Femur (tissue), 1 donor: ENCODE measurements at regions not wholly inside any gene's neighbourhood (a gene's known extent, or its start where the extent isn't known, plus 50 kb on each side); places are given as distances from the start of the nearest gene placed in this dataset.

Experiments used
- DNase-seq: peaks from one replicate; pipeline ENCODE4 v3.0.0-alpha.2; 2017

DNA sequence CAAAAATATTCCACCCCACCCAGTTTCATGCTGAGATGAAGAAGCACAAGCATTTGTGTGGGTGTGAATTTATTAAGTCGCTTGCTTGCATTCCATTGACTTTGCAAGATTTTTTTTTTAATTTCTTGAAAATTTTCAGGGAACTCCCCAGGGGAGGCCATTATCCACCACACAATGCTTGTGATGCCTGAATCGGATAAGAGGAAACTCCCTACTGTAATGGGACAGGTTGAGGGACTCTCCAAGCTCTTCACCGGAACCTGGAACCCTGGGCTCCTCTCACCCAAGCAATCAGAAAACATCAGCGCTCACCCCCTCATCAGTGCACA is 153.6 kb upstream of the ZMIZ1 start:
- no peak for DNase-seq

GRCh38 chr10:78916227-78916626 is 152.5 kb upstream of the ZMIZ1 start:
- no peak for DNase-seq

DNA sequence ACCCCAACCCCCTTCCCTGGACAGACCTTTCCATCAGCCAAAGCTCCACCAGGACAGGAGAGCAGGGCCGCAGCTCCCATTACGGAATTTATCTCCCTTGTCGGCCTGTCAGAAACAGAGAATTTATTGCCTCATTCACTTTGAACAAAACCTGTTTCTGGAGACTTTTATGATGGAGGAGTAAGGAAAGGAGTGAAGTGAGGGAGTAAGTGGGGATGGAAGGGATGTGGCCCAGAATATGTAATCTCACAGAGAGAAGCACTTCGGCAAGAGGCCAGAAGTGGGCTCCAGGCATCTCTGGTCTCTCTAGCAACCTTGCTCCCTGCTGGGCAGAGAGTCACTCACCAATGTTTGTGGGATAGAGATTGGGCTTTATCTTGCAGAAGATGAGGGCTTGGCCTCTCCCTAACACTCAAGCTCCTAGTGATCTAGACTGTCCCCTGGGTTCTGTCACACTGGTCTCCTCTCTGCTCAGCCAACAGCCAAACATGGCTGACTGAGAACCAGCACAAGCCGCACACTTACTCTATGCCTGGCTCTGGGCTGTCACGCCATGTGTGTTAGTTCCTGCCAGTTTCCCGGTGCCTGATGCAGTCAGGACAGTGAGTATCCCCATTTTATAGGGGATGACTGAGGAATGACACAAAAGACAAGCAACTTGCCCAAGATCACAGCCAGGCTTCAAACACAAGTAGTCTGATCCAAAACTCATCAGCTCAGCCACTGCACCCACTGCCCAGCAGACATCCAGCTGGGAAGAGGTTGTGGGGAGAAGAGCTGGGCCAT is 149.4 kb upstream of the ZMIZ1 start:
- DNase-seq: no peak

DNA sequence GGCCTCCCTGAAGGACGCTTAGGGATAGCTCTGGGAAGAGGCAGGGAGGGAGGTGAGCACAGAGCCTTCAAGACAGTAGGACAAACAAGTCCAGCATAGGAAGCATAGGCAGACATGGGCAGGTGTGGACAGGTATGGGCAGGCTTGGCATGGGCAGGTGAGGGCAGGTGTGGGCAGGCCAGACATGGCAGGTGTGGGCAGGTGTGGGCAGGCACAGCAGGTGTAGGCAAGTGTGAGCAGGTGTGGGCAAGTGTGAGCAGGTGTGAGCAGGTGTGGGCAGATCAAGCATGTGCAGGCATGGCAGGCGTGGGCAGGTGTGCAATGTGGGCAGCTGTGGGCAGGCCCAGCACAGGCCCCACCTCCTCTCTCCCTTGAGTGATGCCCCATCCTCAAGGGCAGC is 148.8 kb upstream of the ZMIZ1 start:
- no peak for DNase-seq

DNA sequence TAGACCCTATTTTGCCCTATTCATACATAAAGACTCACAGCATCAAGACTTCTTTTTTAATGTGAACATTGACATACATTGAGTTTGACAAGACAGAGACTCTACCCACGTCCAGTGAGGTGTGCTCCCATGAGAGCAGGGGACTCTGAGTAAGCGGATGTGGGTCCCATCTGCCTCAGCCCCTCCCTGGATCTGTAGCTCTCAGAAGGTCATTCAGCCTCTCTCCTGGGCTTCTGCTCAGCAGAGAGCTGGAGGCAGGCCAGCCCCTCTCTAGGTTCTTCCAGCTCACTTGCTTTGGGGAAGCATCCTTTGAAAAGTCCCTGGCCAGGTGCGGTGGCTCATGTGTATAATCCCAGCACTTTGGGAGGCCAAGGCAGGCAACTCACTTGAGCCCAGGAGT is 146.9 kb upstream of the ZMIZ1 start:
- no peak for DNase-seq

- DNase-seq: no peak
These were observed 145.0 kb upstream of the ZMIZ1 start for GRCh38 chr10:78923647-78924318.

- DNase-seq: no peak
These were observed 144.3 kb upstream of the ZMIZ1 start for GRCh38 chr10:78924319-78925003.

- DNase-seq: no peak
These were observed 143.5 kb upstream of the ZMIZ1 start for GRCh38 chr10:78925275-78925674.

DNA sequence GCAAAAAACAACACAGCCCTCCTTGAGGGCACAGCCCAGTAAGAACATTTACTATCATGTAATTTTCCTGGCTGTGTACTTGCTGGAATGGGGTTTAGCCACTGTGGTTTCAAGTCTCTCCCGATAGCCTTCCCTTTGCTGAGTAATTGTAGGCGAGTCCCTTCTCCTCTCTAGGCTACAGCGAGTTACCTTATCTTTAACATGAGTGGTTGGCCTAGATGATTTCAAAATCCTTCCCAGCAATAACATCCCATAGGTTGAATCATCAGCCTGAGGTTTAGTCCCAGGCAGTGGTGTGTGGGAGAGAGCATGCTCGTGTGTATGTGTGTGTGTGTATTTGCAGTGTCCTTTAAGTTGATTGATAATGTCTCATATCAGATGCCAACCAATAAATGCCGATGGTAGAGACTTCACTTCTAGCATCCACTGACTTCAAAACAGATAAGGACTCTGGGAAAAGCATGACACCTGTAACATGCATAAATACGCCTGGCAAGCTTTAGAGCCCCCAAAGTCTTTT is 142.9 kb upstream of the ZMIZ1 start:
- no peak for DNase-seq

GRCh38 chr10:78927257-78927995 is 141.3 kb upstream of the ZMIZ1 start:
- DNase-seq: no peak

DNA sequence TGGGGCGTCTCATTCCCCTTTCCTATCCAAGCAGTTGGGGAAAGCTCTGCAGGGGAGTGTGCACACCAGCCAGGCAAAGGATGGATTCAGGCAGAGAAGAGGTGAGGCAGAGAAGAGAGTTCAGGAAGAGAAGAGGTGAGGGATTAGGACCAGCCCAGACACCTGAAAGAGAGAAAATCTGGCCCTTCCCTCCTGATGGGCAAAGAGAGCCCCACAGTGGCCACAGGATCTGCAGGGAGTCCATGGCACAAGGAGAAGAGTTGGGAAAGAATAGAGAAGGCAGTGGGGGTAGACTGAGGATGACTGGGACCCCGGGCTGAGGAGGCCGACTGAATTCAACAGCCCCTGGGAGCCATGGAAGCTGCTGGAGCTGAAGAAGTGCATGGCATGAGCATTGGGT is 140.4 kb upstream of the ZMIZ1 start:
- no peak for DNase-seq

GRCh38 chr10:78929541-78929940 is 139.2 kb upstream of the ZMIZ1 start:
- DNase-seq: no peak

GRCh38 chr10:78931321-78932053 is 137.3 kb upstream of the ZMIZ1 start:
- peak; percentile 77 for DNase-seq

DNA sequence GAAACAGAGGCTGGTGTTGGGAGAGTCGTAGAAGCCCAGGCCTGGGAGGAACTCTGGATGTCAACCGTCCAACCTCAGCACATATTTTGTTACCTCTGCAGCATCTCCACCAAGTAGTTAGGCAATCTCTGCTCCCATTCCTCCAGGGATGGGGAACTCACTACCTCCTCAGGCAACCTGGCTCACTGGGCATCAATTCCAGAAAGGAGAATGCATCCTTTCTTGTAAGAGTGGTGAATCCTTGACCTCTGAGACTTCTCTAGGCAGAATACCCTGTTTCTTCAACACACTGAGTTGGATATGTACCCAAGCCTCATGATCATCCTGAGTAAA is 136.7 kb upstream of the ZMIZ1 start:
- DNase-seq: no peak

DNA sequence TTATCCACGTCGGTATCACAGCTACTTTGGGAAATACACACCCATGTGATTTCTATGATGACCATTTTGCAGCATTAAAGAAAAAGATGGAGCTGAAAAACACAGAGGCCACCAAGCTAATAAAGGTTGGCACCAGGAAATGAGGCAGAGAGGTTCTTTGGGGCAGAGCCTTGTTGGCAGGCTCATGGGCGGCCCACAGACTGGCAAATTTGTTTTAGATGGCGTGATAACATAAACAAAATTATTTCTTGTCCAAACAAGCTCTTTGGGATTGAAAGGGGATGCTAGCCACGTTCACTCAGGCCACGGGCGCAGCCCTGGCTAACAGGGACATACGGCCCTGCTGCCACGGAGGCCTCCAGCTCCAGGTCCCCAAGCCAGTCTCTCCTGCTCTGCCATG is 135.9 kb upstream of the ZMIZ1 start:
- DNase-seq: no peak

DNA sequence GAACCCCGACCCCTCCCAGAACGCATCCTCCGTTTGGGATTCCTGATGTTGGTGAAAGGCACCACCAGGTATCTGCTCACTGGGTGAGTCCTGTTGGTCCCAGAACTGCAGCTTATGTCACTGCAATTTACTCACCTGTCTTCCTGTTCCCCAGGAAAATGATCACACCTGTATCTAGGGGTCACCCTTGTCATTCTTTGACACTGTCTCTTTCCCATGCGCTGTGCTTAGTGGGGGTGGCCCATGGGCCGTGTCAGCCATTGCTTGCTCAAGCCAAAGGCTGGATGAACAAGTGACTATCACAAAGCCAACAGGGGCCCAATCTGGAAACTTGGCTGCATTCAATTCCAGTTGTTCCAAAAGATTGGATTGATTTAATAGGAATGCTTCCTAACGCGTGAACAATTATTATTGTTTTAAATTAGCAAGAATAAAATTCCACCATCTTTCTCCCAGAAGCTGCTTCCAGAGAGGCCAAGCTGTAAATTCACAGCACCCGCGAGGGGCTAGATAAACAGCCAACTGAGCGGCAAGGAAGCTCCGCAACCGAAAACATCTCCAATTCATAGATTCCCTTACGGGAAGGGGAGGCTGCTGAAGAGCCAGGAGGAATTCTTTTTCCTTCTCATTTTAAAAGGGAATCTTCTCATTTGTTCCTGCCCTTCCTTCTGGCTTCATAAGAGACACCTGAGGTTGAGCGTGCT is 134.8 kb upstream of the ZMIZ1 start:
- no peak for DNase-seq

- peak; percentile 62 for DNase-seq
These were observed 134.3 kb upstream of the ZMIZ1 start for GRCh38 chr10:78934532-78934898.

DNA sequence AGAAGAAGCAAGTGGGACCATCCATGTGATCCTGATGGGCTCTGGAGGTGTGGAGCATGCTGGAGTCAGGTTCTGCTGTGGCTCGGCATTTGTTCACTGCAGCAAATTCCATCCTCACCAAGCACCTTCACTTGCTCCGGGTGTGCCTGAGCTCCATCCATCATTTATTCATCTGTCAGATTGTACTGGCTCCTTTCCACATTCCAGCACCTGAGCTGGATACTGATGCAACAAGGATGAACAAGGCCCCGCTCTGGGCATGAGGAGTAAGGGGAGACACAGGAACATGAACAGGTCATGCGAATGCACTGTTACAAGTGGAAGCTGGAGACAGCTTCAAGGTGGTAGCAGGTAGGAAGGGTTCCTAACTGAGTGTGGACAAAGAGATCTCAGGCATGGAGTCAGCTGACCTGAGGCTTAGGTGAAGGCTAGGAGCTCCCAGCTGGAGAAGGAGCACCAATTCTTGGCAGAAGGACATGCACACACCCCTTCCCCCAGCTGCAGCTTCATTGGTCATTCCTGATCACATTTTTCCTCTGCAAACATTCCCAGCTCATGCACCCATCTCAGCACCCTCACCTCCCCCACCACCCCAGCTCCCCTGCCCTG is 133.7 kb upstream of the ZMIZ1 start:
- no peak for DNase-seq

- DNase-seq: no peak
These were observed 132.9 kb upstream of the ZMIZ1 start for GRCh38 chr10:78935697-78936407.

DNA sequence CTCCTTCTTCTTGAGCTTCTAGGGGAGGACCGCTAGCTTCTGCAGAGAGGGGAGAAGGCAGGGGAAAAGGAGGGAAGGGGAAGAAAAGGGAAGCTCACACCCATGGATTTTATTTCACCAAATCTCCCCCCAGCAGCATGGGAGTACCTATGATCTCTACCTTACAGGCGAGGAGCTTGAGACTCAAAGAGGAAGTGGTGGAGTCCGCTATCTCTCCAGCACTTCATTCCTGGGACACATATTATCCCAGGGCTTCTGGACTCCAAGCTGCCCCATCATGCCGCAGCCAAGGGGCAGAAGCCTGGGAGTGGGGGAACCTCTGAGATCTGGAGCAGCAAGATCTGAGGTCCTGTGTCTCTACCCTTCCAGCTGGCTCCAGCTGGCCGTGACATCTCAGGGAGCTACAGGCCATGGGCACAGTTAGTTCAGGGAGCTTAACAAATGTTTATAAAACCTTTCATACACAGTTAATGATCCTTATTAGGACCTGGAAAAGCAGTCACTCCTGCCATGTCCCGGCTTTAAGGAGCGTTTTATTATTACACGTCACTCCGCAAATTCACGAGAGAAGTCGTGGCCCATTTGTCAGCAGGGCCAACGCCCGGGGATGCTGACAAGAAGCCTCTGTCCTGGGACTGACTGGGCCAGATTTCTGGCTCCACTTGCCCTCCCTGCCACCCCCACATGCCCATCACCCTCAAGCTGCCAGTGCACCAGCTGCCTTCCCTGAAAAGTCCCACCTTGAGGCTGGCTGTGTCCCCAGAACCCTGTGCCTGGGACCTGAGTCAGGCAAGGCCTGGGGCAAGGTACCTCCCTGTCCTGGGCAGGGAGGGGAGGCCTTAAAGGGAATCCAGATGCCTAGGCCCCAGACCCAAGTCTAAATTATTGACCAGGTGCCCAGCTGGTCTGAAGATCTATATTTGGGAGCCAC is 132.1 kb upstream of the ZMIZ1 start:
- DNase-seq: no peak
